Ectodermal cell (in vitro differentiated cells): ENCODE measurements at regions not wholly inside any gene's neighbourhood (a gene's known extent, or its start where the extent isn't known, plus 50 kb on each side); places are given as distances from the start of the nearest gene placed in this dataset.

Experiments
- H3K27ac ChIP-seq: 2 replicates; pipeline ENCODE4 v1.7.0; 2013; ENCODE audit warnings: mild to moderate bottlenecking, low read depth, low read length; ENCODE audit not compliant: insufficient read depth, poor library complexity, severe bottlenecking
- H3K27me3 ChIP-seq: 2 replicates; pipeline ENCODE4 v1.7.0; 2013; ENCODE audit warnings: mild to moderate bottlenecking, low read length; ENCODE audit not compliant: insufficient read depth, control insufficient read depth, poor library complexity, severe bottlenecking
- H3K36me3 ChIP-seq: one replicate; pipeline ENCODE4 v1.7.0; 2013; ENCODE audit warnings: low read length; ENCODE audit not compliant: control insufficient read depth, insufficient read depth
- H3K4me1 ChIP-seq: one replicate; pipeline ENCODE4 v1.7.0; 2013; ENCODE audit warnings: low read length; ENCODE audit not compliant: control insufficient read depth, insufficient read depth
- H3K4me3 ChIP-seq: 2 replicates; pipeline ENCODE4 v1.7.0; 2013; ENCODE audit warnings: low read depth, low read length, control low read depth; ENCODE audit not compliant: insufficient read depth
- H3K9me3 ChIP-seq: 2 replicates; pipeline ENCODE4 v1.7.0; 2013; ENCODE audit warnings: mild to moderate bottlenecking, low read length, moderate library complexity; ENCODE audit not compliant: control insufficient read depth
- WGBS, 2 experiments: methylation state at CpG; one replicate each; pipeline ENCODE4 v1.1.7; 2013; ENCODE audit warnings: missing lambda C conversion rate in 2 of 2; 5-methylcytosine and 5-hydroxymethylcytosine counted together

DNA sequence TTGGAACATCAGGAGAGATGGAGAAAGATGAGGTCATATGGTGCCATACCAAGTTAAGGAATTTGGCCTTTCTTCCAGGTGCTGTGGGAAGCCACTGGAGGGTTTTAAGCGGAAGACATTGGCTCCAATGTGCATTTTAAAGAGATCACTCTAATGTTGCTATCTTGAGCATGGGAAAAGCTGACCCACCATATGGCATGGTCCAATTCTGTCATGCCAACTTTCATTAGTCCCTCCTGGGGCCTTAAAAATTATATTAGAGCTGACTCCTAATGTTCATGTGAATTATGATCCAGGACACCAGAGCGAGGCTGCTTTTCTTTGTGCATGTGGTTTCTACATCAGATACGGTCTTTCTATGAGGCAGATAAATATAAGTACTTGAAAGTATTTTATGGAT is 335.0 kb upstream of the TSHZ2 start:
- 89 to 99% methylated on average over 3 of the region's 3 CpGs for WGBS, 2 experiments
- no peak overlapping the region for H3K4me3 ChIP-seq

DNA sequence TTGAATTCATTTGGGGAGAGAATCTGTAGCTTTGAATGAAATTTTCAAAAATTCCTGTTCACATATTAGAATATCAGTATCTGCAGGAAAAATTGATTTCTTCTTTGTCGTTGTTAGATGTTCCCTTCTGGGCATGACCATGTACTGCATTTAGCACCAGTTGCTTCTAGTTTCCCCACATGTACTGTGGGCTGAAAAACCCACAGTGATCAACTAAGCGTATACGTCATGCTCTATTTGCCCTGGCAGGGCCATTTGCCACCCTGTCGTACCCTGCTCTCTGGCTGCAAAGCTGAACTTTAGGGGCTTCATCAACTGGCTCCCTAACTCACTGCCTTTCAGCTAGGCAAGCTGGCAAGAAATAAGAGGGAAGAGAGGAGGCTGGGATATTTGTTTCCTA is 340.7 kb upstream of the TSHZ2 start:
- Histone ChIP-seq H3K9me3 (peaks cover 3% of the 10 kb centered on the region), H3K36me3 (no peaks in the 10 kb centered on the region), H3K4me3 (no peak overlapping the region), H3K27me3 (no peaks in the 10 kb centered on the region), H3K4me1 (no peaks in the 10 kb centered on the region), H3K27ac (no peak overlapping the region)
- WGBS, 2 experiments = 93 to 94% methylated on average over 4 of the region's 4 CpGs

More for the DNA sequence above, 335.0 kb upstream of the TSHZ2 start:
- H3K9me3 ChIP-seq = no peaks in the 10 kb centered on the region
- H3K27me3 ChIP-seq = no peaks in the 10 kb centered on the region
- no peak overlapping the region for H3K27ac ChIP-seq
- no peaks in the 10 kb centered on the region for H3K36me3 ChIP-seq
- no peaks in the 10 kb centered on the region for H3K4me1 ChIP-seq

DNA sequence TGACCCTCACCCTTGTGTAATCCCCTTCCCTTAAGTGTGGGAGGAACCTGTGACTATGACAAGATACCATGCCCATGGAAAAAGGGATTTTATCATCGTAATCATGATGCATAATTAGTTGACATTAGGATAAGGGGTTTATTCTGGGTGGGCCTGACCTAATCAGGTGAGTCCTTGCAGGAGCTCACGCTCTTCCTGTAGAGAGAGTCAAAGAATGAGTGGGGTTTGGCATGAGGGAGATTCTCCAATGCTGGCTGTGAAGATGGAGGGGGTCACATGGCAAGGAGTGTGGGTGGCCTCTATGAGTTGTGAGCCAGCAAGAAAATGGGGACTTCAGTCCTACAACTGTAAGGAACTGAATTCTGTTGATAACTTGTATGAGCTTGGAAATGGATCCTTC is 342.0 kb upstream of the TSHZ2 start:
- no peaks in the 10 kb centered on the region for H3K27me3 ChIP-seq
- H3K9me3 ChIP-seq = peaks cover 3% of the 10 kb centered on the region
- H3K4me3 ChIP-seq = no peak overlapping the region
- 64 to 78% methylated on average over 2 of the region's 2 CpGs for WGBS, 2 experiments
- no peaks in the 10 kb centered on the region for H3K4me1 ChIP-seq
- H3K36me3 ChIP-seq = no peaks in the 10 kb centered on the region
- H3K27ac ChIP-seq = no peak overlapping the region

DNA sequence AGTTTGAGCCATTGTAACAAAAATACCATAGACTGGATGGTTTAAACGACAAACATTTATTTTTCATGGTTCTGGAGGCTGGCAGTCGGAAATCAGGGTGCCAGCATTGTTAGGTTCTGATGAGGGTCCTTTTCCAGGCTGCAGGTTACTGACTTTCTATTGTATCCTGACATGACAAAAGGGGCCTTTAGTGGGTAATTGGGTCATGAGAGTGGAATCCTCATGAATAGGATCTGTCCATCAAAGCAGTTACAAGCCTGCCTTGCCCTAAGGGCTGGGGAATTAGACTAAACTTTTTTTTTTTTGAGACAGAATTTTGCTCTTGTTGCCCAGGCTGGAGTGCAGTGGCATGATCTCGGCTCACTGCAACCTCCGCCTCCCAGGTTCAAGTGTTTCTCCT is 347.9 kb upstream of the TSHZ2 start:
- Histone ChIP-seq H3K9me3 (no peaks in the 10 kb centered on the region), H3K36me3 (no peaks in the 10 kb centered on the region), H3K4me1 (peaks cover 9% of the 10 kb centered on the region), H3K4me3 (no peak overlapping the region), H3K27me3 (no peaks in the 10 kb centered on the region), H3K27ac (no peak overlapping the region)
- WGBS, 2 experiments = 77 to 81% methylated on average over 4 of the region's 4 CpGs

DNA sequence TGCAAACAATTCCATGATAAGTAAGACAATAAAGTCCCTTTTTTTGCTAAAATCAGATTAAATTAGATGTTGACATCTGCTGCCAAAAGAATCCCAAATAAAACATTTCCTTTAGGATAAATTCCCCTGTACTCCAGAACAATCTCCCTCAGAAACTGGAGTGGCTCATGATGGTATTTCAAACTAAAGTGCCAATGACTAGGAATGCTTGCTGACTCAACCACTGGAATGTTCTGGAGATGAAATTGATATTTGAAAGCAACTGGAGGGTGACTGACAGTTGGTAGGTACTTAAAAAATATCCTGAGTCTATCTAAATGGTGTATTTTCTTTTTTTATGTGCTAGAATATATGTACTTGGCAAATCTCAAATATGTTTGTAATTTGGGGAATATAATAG is 350.1 kb upstream of the TSHZ2 start:
- Histone ChIP-seq H3K27ac (no peak overlapping the region), H3K36me3 (no peaks in the 10 kb centered on the region), H3K4me3 (no peak overlapping the region), H3K27me3 (no peaks in the 10 kb centered on the region), H3K9me3 (no peaks in the 10 kb centered on the region), H3K4me1 (peaks cover 9% of the 10 kb centered on the region)

DNA sequence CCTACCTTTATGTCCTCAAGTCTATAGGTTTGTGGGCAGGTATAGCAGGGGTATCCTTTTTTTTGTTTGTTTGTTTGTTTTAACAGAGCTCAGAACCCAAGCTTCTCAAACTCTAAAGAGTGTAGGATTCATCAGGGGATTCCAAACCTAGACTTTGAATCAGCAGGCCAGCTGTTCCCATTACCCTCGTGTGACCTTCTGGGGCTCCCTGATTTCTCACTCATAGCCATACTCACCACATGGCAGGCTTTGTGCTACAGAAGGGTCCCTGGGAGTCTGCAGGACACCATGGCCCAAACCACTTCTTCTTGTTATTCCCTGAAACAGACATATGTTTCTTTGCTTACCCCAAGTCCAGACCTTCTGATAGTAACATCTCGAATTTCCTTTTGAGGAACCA is 350.8 kb upstream of the TSHZ2 start:
- WGBS, 2 experiments = 85 to 93% methylated on average over 2 of the region's 2 CpGs
- H3K4me1 ChIP-seq = peaks cover 9% of the 10 kb centered on the region
- H3K9me3 ChIP-seq = no peaks in the 10 kb centered on the region
- no peaks in the 10 kb centered on the region for H3K27me3 ChIP-seq
- no peak overlapping the region for H3K27ac ChIP-seq
- no peak overlapping the region for H3K4me3 ChIP-seq
- H3K36me3 ChIP-seq = no peaks in the 10 kb centered on the region

DNA sequence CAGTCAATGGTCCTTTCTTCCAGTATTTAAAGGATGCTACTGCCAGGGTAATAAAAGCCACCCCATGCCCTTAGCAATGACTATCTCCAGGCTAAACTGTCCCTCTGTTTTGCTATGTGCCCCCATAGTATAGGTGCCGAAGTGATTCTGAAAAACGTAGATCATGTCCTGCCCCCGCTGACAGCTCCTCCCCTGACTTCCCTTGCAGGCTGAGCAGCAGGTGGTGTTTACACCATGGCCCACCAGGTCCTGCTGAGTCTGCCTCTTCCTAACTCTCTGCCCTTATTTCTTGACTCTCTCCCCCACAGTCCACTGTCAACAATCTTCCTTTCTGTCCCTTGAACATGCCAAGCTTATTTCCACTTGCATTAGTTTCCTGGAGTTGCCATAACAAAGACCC is 352.5 kb upstream of the TSHZ2 start:
- Histone ChIP-seq H3K4me3 (no peak overlapping the region), H3K27ac (no peak overlapping the region)
- WGBS, 2 experiments = 62 to 76% methylated on average over 3 of the region's 3 CpGs

DNA sequence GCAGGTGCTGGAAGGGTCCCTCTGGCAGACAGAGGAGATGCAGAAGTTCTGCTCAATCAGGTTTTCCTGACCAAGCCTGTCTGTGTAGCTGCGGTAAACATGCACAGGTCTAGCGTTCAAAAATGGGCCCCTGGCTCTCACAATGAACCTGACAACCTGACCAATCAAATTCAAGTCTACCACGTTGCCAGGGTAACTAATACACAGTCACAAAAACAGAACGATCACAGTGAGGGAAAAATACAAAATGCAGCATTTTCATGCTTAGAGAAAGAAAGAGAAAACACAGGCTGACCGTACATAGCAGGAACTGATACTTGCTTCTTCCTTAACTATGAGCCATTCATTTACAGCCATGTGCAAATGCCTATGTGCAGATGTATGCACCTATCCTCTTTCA is 353.1 kb upstream of the TSHZ2 start:
- H3K4me1 ChIP-seq = peaks cover 4% of the 10 kb centered on the region
- H3K27ac ChIP-seq = no peak overlapping the region
- 87 to 91% methylated on average over 5 of the region's 5 CpGs for WGBS, 2 experiments
- H3K36me3 ChIP-seq = no peaks in the 10 kb centered on the region
- H3K27me3 ChIP-seq = no peaks in the 10 kb centered on the region
- H3K4me3 ChIP-seq = no peak overlapping the region
- no peaks in the 10 kb centered on the region for H3K9me3 ChIP-seq

More for the DNA sequence above, 352.5 kb upstream of the TSHZ2 start:
- Histone ChIP-seq H3K36me3 (no peaks in the 10 kb centered on the region), H3K4me1 (peaks cover 9% of the 10 kb centered on the region), H3K9me3 (no peaks in the 10 kb centered on the region), H3K27me3 (no peaks in the 10 kb centered on the region)

DNA sequence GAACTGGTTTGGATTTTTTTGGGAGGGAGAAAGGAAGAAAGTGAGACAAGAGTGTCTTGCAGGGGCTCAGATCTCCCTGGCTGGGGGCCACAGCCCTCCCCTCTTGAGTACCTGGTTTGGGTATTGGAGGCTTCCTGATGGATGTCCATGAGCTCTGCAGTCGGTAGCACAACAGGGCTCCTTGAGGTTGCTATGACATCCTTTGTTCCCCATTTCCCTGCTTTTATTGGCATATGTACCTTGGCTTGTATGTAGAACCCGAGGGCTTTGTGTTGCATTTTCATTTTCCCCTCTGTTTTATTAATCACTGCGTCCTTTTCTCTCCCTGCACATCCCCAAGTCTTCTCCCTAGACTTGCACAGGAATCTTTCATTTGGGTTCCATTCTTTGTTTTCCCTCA is 355.5 kb upstream of the TSHZ2 start:
- WGBS, 2 experiments = 66 to 71% methylated on average over 3 of the region's 3 CpGs
- no peak overlapping the region for H3K4me3 ChIP-seq
- H3K27me3 ChIP-seq = no peaks in the 10 kb centered on the region
- no peaks in the 10 kb centered on the region for H3K36me3 ChIP-seq
- no peaks in the 10 kb centered on the region for H3K4me1 ChIP-seq
- no peak overlapping the region for H3K27ac ChIP-seq
- H3K9me3 ChIP-seq = no peaks in the 10 kb centered on the region

DNA sequence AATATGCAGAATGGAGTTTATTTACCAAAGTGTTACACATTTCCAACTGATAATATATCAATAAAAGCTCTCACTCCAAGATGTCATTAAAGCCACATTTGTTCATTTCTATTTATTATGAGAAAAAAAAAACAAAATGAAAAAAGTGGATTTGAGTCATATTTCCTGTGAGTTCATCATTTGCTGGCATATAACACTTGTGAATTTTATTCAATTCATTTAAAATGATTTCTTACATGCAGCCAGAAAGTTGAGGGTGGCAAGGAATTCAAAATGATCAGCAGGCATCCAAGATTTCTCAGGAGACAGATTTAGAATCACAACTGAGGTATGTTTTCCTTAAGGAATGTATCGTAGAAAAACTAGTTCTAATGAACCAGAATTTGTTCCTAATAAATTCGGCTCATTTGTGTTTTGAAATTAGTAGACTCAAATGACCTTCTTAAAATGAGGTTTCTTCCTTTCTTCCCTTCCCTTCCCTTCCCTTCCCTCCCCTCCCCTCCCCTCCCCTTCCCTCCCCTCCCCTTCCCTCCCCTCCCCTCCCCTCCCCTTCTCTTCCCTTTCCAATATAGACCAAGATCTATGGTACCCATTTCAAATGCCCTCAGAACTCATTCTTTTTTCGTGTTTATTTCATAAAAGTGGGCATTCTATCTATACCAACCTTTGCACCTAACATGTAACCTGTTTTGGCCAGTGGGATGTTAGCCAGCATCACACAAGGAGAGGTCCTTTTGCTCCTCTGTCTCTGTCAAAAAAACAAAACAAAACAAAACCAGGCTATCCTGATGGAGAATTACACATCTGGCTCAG is 357.9 kb upstream of the TSHZ2 start:
- no peaks in the 10 kb centered on the region for H3K27me3 ChIP-seq
- H3K9me3 ChIP-seq = no peaks in the 10 kb centered on the region
- H3K4me3 ChIP-seq = no peak overlapping the region
- H3K27ac ChIP-seq = no peak overlapping the region
- no peaks in the 10 kb centered on the region for H3K4me1 ChIP-seq
- WGBS, 2 experiments = 91 to 97% methylated on average over 3 of the region's 3 CpGs
- H3K36me3 ChIP-seq = no peaks in the 10 kb centered on the region
